Left renal cortex interstitium (tissue), 4 donors: ENCODE measurements at regions not wholly inside any gene's neighbourhood (a gene's known extent, or its start where the extent isn't known, plus 50 kb on each side); places are given as distances from the start of the nearest gene placed in this dataset.
"Not testable (repeated sequence)": the region's sequence is repeated elsewhere in the genome, so short reads cannot be mapped to it uniquely, and the experiment has no call there.

Source experiments
- DNase-seq, 4 donors: peaks; one replicate each; pipeline ENCODE4 v3.0.0-alpha.2; 2013; ENCODE audit warnings: low read depth in 4 of 4, low spot score in 2 of 4, missing footprints in 1 of 4

- DNase-seq = no peak
These were observed 178.9 kb downstream of the MMUT start for GRCh38 chr6:49284180-49284579.

DNA sequence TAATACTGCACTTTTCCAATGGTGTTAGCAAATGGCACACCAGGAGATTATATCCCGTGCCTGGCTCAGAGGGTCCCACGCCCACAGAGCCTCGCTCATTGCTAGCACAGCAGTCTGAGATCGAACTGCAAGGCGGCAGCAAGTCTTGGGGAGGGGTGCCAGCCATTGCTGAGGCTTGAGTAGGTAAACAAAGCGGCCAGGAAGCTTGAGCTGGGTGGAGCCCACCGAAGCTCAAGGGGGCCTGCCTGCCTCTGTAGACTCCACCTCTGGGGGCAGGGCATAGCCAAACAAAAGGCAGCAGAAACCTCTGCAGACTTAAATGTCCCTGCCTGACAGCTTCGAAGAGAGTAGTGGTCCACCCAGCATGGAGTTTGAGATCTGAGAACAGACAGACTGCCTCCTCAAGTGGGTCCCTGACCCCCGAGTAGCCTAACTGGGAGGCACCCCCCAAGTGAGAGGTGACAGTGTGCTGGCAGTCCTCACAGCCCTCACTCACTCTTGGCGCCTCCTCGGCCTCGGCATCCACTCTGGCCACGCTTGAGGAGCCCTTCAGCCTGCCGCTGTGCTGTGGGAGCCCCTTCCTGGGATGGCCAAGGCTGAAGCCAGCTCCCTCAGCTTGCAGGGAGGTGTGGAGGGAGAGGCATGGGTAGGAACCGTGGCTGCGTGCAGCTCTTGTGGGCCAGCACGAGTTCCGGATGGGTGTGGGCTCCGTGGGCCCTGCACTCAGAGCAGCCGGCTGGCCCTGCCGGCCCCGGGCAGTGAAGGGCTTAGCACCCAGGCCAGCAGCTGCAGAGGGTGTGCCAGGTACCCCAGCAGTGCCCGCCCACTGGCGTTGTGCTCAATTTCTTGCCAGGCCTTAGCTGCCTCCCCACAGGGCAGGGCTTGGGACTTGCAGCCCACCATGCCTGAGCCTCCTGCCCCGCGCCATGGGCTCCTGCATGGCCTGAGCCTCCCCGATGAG, 188.0 kb downstream of the MMUT start:
- not testable (repeated sequence) for DNase-seq

DNA sequence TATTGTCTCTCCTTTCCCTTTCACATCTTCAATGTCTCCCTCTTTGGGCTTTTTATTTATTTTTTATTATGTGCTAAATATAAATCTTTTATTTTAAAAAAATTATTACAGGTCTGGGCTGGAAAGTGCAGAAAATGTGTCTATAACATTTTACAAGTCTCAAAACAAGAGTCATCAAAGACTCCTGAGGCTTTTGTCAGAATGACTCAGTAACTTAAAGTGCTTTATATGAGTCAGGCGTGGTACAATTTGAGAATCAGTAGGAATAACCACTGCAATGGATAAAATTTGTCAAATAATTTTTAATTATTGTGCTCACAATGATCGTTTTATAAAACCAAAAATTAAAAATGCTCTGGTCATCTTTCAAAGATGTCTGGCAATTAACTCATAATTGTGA, 193.9 kb downstream of the MMUT start:
- no peak for DNase-seq

DNA sequence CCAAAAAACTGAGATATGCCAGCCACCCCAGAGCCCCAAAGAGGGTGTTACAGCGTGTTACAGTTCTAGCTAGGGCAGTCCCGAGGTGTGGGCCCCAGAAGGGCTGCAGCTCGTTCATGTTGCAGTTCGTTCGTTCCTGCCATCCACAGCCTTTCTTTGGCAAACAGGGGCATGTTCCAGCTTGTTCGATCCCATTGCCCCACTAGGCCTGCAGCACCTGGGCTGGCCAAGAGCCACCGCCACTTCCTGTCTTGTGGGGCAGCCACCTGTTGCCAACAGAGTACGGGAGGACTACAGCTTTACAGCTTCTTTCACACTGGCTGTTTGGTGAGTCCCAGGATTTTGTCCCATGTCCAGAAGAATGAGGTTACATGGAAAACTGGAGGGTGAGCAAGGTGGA, 198.1 kb downstream of the MMUT start:
- no peak for DNase-seq

DNA sequence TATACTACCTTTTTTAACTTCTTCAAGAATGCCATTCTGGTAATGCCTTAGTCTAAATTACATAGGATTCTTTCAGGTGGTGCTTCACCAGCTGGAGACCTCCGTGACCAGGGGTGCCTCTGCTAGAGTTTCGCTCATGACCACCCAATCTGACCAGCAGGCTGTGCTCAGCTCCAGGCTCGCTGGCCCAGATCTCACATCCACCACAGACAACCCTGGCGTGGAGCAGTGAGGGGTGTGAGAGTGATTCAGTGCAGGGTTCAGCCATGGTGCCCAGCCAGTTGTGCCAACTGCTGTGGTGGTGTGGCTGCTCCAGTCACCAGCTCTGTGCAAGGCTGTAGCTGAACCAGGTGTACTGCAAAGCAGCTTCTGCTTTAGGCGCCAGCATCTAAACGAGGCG, 198.6 kb downstream of the MMUT start:
- no peak for DNase-seq

- no peak for DNase-seq
These were observed 205.5 kb downstream of the MMUT start for GRCh38 chr6:49257549-49257948.

DNA sequence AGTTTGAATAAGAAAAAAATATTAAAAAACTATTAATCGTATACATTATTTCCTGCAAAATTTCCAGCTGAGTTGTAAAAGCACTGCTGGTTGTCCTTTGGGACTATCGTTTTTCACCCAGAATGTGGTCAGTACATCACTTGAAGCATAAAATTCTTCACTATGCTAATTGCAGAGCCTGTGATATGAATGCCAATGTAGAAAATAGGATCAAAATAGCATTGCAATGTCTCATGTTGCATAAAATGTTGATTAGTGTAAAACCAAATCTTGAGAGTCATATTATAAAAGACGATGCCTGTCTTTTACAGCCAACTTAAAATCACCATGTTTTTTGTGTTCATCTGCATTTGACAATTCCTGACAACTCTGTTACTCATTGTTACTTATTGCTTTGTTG, 207.7 kb downstream of the MMUT start:
- no peak for DNase-seq

GRCh38 chr6:49252901-49253300, 210.2 kb downstream of the MMUT start:
- DNase-seq = no peak

GRCh38 chr6:49233483-49233882, 229.6 kb downstream of the MMUT start:
- no peak for DNase-seq

GRCh38 chr6:49225471-49225870, 237.6 kb downstream of the MMUT start:
- DNase-seq = no peak

DNA sequence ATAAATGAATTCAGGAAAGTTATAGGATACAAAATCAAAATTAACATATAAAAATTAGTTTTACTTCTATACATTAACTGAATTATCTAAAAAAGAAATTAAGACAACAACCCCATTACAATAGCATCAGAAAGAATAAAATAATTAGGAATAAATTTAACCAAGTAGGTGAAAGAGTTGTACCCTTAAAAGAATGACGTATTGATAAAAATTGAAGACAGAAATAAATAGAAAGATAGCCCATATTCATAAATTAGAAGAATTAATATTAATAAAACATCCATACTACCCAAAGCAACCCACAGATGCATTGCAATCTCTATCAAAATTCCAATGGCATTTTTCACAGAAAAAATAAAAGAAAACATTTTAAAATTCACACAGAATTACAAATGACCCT, 242.8 kb downstream of the MMUT start:
- DNase-seq = no peak

DNA sequence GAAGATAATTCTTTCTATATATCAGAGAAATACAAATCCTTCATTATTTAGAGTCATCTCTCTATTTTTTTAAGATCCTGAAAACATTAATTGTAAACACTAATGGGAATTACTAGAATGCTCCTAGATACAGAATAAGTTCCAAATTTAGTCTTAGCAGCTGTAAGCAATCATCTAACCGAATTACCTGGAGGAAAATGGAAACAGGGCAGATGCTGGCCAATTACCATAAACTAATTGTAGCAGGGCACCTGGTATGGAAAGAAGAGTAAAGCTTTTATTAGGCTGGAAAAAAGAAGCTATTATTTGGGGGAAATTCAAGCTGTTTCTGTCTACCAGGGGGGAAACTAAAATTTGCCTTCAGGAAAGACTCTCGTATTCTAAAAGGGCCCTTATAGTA, 257.5 kb downstream of the MMUT start:
- no peak for DNase-seq

- DNase-seq = no peak
These were observed 260.0 kb downstream of the MMUT start for GRCh38 chr6:49202924-49203536.

- no peak for DNase-seq
These were observed 265.0 kb downstream of the MMUT start for GRCh38 chr6:49198015-49198414.

DNA sequence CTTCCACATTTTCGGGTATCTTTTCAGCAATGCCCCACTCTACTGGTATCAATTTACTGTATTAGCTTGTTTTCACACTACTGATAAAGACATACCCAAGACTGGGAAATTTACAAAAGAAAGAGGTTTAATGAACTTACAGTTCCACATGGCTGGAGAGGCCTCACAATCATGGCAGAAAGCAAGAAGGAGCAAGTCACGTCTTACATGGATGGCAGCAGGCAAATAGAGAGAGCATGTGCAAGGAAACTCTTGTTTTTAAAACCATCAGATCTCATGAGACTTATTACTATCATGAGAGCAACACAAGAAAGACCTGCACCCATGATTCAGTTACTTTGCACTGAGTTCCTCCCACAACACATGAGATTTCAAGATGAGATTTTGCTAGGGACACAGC, 300.7 kb downstream of the MMUT start:
- DNase-seq = not testable (repeated sequence)

DNA sequence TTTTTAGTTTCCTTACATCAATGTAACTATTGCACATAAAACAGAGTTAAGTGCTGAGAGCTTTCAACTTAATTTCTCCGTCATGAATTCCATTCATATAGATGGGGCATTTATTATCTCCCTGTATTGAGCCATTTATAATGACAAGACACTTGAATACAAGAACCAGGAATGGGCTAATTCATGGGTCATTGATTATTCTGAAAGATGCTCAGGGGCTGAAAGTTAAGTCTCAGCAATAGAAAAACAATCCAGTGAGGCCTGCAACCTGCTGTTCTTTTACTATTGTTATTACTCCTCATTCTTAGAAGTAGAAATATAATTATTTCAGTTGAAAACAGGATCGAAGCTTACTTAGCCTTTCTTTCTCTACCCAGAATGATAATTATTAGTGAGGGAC, 307.7 kb downstream of the MMUT start:
- no peak for DNase-seq

DNA sequence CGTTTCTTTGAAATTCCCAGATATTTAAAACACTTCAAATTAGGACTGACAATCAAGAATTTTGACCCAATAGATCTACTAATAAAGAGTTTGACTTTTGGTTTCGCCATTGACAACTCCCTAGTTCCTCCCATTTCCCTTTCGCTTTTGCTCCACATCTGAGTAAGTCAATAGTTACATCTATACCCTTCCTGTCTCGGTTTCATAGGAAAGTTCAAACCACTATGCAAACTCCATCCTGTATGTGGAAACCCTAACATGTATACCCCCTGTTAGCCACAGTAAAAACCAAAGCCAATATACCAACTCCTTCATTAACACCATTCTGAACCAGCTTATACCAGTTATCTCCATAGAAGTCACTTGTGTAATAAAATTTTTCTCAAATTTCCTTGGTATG, 311.1 kb downstream of the MMUT start:
- no peak for DNase-seq

DNA sequence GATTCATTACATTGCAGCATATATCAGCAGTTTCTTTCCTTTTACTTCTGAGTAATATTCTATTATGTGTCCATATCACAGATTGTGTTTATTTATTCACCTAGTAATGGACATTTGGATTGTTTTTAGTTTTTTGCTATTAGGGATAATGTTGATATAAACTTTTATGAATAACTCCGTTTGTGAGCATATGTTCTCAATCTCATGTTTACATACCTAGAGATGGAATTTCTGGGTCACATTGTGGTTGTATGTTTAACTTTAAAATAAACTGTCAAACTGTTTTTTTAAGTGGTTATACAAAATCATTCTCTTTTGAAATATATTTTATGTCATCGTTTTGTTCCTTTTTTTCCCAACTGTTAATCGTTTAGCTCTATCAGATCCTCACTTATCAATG, 311.6 kb downstream of the MMUT start:
- no peak for DNase-seq

DNA sequence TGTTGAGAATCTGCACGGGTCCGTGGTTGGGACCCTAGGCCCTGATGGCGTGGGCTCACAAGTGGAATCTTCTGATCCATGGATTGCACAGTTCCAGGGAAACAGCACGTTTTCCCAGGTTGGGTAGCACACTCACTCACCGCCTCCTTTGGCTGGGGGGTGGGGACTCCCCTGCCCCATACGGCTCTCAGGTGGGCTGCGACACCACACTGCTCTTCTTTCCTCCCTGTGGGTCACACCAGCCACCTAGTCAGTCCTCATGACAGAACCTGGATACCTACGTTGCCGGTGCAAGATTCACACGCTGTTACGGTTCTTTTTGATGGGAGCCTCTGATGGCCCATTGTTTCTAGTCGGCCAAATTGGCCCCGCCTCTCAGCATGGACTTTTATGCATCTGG, 312.0 kb downstream of the MMUT start:
- DNase-seq = no peak

DNA sequence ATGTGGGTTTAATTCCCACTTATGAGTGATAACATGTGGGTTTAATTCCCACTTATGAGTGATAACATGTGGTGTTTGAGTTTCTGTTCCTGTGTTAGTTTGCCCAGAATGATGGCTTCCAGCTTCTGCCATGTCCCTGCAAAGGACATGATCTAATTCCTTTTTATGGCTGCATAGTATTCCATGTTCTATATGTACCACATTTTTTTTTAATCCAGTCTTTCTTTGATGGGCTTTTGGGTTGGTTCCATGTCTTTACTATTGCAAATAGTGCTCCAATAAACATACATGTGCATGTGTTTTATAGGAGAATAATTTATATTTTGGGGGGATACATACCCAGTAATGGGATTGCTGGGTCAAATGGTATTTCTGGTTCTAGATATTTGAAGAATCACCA, 317.8 kb downstream of the MMUT start:
- DNase-seq = no peak

DNA sequence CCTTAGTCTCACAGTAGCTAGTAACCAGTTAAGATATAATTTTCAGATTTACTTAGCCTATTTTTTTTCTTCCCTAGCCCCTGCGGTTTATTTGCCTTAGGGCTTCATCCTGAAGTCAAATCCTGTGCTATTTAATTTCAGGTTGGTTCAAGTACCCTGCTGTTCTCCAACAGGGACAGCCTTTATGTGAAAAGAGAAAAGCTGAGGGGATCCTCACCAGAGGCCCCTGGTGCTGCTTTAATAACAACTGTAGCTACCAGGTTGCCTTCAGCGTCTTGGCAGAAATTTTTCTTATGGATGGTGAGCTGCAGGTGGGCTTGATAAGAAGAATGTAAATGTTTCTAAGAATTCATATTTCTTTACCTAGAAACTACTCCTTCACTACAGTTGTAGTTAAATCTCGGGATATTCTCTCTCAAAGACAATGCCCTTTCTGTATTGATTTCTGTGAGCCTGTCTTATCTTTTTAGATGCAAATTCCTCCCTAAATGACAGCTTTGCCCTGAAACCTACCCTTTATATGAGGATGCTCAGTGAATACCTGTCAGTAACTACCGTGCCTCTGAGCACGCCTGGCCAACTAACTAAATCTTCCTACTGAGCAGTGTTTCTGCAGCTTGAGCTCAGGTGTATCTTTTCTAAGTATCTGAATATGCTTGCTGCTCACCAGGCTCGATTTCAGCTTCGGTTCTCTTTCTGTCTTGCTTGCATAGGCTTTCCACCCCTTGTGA, 320.5 kb downstream of the MMUT start:
- no peak for DNase-seq

GRCh38 chr6:49121970-49122369, 341.1 kb downstream of the MMUT start:
- no peak for DNase-seq
